ENCODE measurements at regions not wholly inside any gene's neighbourhood (a gene's known extent, or its start where the extent isn't known, plus 50 kb on each side); places are given as distances from the start of the nearest gene placed in this dataset.

GRCh38 chr2:186032930-186033329 lies 294.3 kb downstream of the FSIP2 start:
- TF ChIP-seq POLR2A (IDR thresholded peaks at IDR 0.05): no peak
- no peak for TF ChIP-seq CTCF (IDR thresholded peaks at IDR 0.05)
- TF ChIP-seq EP300 (IDR thresholded peaks at IDR 0.05): no peak
- no peak for TF ChIP-seq POLR2AphosphoS5 (IDR thresholded peaks at IDR 0.05)
